Keratinocyte (primary cell): ENCODE measurements at regions not wholly inside any gene's neighbourhood (a gene's known extent, or its start where the extent isn't known, plus 50 kb on each side); places are given as distances from the start of the nearest gene placed in this dataset.

Experiments
- DNase-seq: peaks from one replicate; pipeline ENCODE4 v3.0.0-alpha.2; 2011; ENCODE audit warnings: low read depth, missing footprints, low spot score
- FAIRE-seq: peaks from 2 replicates; lab custom pipeline; 2011; peaks lifted over from hg19 to GRCh38; lab: Jason Lieb, UNC
- H2AFZ ChIP-seq: 2 replicates; pipeline ENCODE4 v1.6.0; 2012; ENCODE audit warnings: low read length, control low read depth, inconsistent platforms; ENCODE audit not compliant: control insufficient read depth
- H3K27ac ChIP-seq: 2 replicates; pipeline ENCODE4 v1.5.1; 2011; ENCODE audit warnings: low read length; ENCODE audit not compliant: control insufficient read depth, insufficient read depth
- H3K27me3 ChIP-seq: 3 replicates; pipeline ENCODE4 v1.6.0; 2011; ENCODE audit warnings: low read length; ENCODE audit not compliant: control insufficient read depth, insufficient read depth; ENCODE audit errors: extremely low read depth
- H3K36me3 ChIP-seq, 2 experiments: 2 replicates in 1 of 2; 3 replicates in 1 of 2; pipeline ENCODE4 v1.5.1; 2011; ENCODE audit warnings: low read length in 2 of 2, mild to moderate bottlenecking in 1 of 2; ENCODE audit not compliant: control insufficient read depth in 2 of 2, insufficient read depth in 2 of 2; ENCODE audit errors: extremely low read depth in 1 of 2
- H3K4me1 ChIP-seq: 3 replicates; pipeline ENCODE4 v1.5.1; 2011; ENCODE audit warnings: low read length; ENCODE audit not compliant: control insufficient read depth, insufficient read depth; ENCODE audit errors: extremely low read depth
- H3K4me2 ChIP-seq: 3 replicates; pipeline ENCODE4 v1.6.0; 2011; ENCODE audit warnings: low read depth, low read length; ENCODE audit not compliant: control insufficient read depth, insufficient read depth; ENCODE audit errors: extremely low read depth
- H3K4me3 ChIP-seq, 3 experiments: fragments of 200-600 bp in 1 of 3; sonication (generic) in 1 of 3; 2 replicates in 2 of 3; 3 replicates in 1 of 3; pipeline ENCODE4 v1.5.1; 2011 to 2016; ENCODE audit warnings: low read length in 3 of 3, mild to moderate bottlenecking in 3 of 3, control low read depth in 2 of 3, inconsistent platforms in 1 of 3, low read depth in 1 of 3, mixed read lengths in 1 of 3, mixed run types in 1 of 3, moderate library complexity in 1 of 3; ENCODE audit not compliant: control insufficient read depth in 2 of 3, insufficient read depth in 2 of 3; ENCODE audit errors: extremely low read depth in 1 of 3
- H3K79me2 ChIP-seq: 2 replicates; pipeline ENCODE4 v1.6.0; 2012; ENCODE audit warnings: low read length; ENCODE audit not compliant: control insufficient read depth, insufficient read depth
- H3K9ac ChIP-seq: 3 replicates; pipeline ENCODE4 v1.6.0; 2011; ENCODE audit warnings: low read length; ENCODE audit not compliant: control insufficient read depth, insufficient read depth; ENCODE audit errors: extremely low read depth
- H3K9me1 ChIP-seq: 3 replicates; pipeline ENCODE4 v1.6.0; 2011; ENCODE audit warnings: low read length; ENCODE audit not compliant: control insufficient read depth, insufficient read depth; ENCODE audit errors: extremely low read depth
- H3K9me3 ChIP-seq: 2 replicates; pipeline ENCODE4 v1.5.1; 2012; ENCODE audit warnings: low read depth, low read length; ENCODE audit not compliant: control insufficient read depth
- H4K20me1 ChIP-seq: 3 replicates; pipeline ENCODE4 v1.6.0; 2011; ENCODE audit warnings: low read length; ENCODE audit not compliant: control insufficient read depth, insufficient read depth; ENCODE audit errors: extremely low read depth
- EZH2 ChIP-seq: IDR thresholded peaks from one replicate; pipeline ENCODE4 v1.6.1; 2012; ENCODE audit warnings: inconsistent platforms, mild to moderate bottlenecking, low read length, moderate library complexity
- dilution Hi-C: fragments of 300-500 bp; cut with MboI; formaldehyde crosslinking; loops from one replicate; pipeline ENCODE4 v1.7.0; 2020; ENCODE audit warnings: low sequenced_read_pairs; ENCODE audit not compliant: extremely low pct_ligation_motif_present
- TF ChIP-seq, protein P1 (sequence below), 3 experiments: IDR thresholded peaks in 1 of 3; conservative IDR thresholded peaks in 1 of 3; optimal IDR thresholded peaks in 1 of 3; 2 replicates in 2 of 3; 3 replicates in 1 of 3; pipeline versions ENCODE3 to v1.5.1; 2011; ENCODE audit warnings: low read length in 3 of 3, mild to moderate bottlenecking in 3 of 3, moderate library complexity in 2 of 3, control low read depth in 1 of 3, inconsistent platforms in 1 of 3; ENCODE audit not compliant: insufficient read depth in 2 of 3; ENCODE audit errors: extremely low read depth in 1 of 3

- FAIRE-seq: no peak
- H3K9me3 ChIP-seq: no peaks in the 10 kb centered on the region
- dilution Hi-C loops: no loop called here
These were observed 361.3 kb upstream of the BTBD3 start for GRCh38 chr20:11556410-11556809.

DNA sequence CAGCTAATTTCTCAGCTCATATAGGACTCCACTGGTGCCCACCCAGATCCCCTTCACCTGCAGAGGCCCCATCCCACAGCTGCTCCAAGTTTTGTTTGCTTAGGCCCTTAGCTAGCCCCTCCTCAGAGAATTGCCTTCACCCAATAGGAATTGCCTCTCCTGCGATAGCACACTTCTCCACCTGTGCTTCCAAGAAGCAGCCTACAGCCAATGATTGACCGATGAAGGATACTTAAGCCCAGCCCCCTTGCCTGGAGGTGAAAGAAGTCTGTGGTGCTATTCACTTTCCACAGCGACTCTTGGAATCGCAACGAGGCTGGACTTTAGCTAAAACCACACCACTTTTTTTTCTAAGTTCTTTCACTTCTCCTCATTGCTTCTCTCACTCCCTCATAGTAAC is 353.2 kb upstream of the BTBD3 start:
- Histone ChIP-seq H3K79me2 (no peaks in the 10 kb centered on the region), H3K4me3 (no peak overlapping the region), H3K9me3 (no peaks in the 10 kb centered on the region), H3K27me3 (peaks cover 4% of the 10 kb centered on the region), H3K36me3 (no peaks in the 10 kb centered on the region), H2AFZ (no peak overlapping the region), H3K9me1 (no peaks in the 10 kb centered on the region), H3K9ac (no peak overlapping the region), H3K4me2 (no peak overlapping the region), H3K4me1 (no peaks in the 10 kb centered on the region), H3K27ac (no peak overlapping the region), H4K20me1 (no peaks in the 10 kb centered on the region)
- no peak for TF ChIP-seq EZH2
- TF ChIP-seq, protein P1, sequence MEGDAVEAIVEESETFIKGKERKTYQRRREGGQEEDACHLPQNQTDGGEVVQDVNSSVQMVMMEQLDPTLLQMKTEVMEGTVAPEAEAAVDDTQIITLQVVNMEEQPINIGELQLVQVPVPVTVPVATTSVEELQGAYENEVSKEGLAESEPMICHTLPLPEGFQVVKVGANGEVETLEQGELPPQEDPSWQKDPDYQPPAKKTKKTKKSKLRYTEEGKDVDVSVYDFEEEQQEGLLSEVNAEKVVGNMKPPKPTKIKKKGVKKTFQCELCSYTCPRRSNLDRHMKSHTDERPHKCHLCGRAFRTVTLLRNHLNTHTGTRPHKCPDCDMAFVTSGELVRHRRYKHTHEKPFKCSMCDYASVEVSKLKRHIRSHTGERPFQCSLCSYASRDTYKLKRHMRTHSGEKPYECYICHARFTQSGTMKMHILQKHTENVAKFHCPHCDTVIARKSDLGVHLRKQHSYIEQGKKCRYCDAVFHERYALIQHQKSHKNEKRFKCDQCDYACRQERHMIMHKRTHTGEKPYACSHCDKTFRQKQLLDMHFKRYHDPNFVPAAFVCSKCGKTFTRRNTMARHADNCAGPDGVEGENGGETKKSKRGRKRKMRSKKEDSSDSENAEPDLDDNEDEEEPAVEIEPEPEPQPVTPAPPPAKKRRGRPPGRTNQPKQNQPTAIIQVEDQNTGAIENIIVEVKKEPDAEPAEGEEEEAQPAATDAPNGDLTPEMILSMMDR (optimal IDR thresholded peaks at IDR 0.05 in 1 of 3, IDR thresholded peaks at IDR 0.05 in 1 of 3, conservative IDR thresholded peaks at IDR 0.05 in 1 of 3; ENCODE audit: extremely low read depth in 1 of 3, insufficient read depth in 2 of 3, low read length in 3 of 3): no peak
- dilution Hi-C loops: no loop called here
- FAIRE-seq (no peak), DNase-seq (no peak)

More at GRCh38 chr20:11556410-11556809, 361.3 kb upstream of the BTBD3 start:
- Histone ChIP-seq H3K36me3 (no peaks in the 10 kb centered on the region), H3K4me3 (no peak overlapping the region), H3K4me1 (no peaks in the 10 kb centered on the region), H4K20me1 (no peaks in the 10 kb centered on the region), H3K79me2 (no peaks in the 10 kb centered on the region), H3K4me2 (no peak overlapping the region), H2AFZ (no peak overlapping the region), H3K27ac (no peak overlapping the region), H3K27me3 (no peaks in the 10 kb centered on the region), H3K9ac (no peak overlapping the region), H3K9me1 (no peaks in the 10 kb centered on the region)
- no peak for DNase-seq
- TF ChIP-seq, protein P1 (optimal IDR thresholded peaks at IDR 0.05 in 1 of 3, IDR thresholded peaks at IDR 0.05 in 1 of 3, conservative IDR thresholded peaks at IDR 0.05 in 1 of 3; ENCODE audit: extremely low read depth in 1 of 3, insufficient read depth in 2 of 3, low read length in 3 of 3): no peak
- no peak for TF ChIP-seq EZH2
